Heart left ventricle (tissue), 13 donors: ENCODE measurements at regions not wholly inside any gene's neighbourhood (a gene's known extent, or its start where the extent isn't known, plus 50 kb on each side); places are given as distances from the start of the nearest gene placed in this dataset.

Experiments used
- CTCF ChIP-seq, 12 donors: fragments of 200-600 bp; sonication (generic) in 4 of 12; IDR thresholded peaks; one replicate each; pipeline versions ENCODE4 v1.5.0 to v1.8.0; 2018 to 2022; ENCODE audit warnings: antibody characterized with exemption in 12 of 12, mild to moderate bottlenecking in 5 of 12
- POLR2A ChIP-seq, 2 donors: fragments of 450-650 bp; IDR thresholded peaks; one replicate each; pipeline ENCODE4 v1.6.1; 2017; ENCODE audit warnings: antibody characterized with exemption in 2 of 2, mild to moderate bottlenecking in 2 of 2, moderate library complexity in 2 of 2
- donor health status: ischemic (EF 13 %, LVEDD 7.1; RV severe dilation, severe dysfunction).
- donor health status: DM: no; HTN: yes; CAD: no.
- donor health status: DM: no; HTN: no; CAD: no.
- donor health status: ischemic (EF 25% LVEDD 6.9; RV normal size, moderate dysfunction).
- donor health status: ischemic (EF 25% LVEDD 5.7; RV mildly dilated, moderate dysfunction).
- donor health status: ischemic (EF 35%, LVEDD 5.7; RV mildly dilated, moderate dysfunction).
- donor health status: nonischemic (EF 11% LVEDD 7.7; RV severe dilation, severe dysfunction).
- donor health status: DM: yes; HTN: yes; CAD: no.
- donor health status: PGD.
- donor health status: ischemic (EF 29% LVEDD 5.4; RV normal size, mild dysfunction).
- donor health status: nonischemic (EF 23%, LVEDD 6.1; RV moderate dilation, normal function).

- TF ChIP-seq POLR2A (IDR thresholded peaks at IDR 0.05), result no peak
- no peak for TF ChIP-seq CTCF (IDR thresholded peaks at IDR 0.05)
Measured at GRCh38 chr9:16294133-16294770, 576.2 kb downstream of the BNC2 start.
